Uterus (tissue), 3 donors: ENCODE measurements at regions not wholly inside any gene's neighbourhood (a gene's known extent, or its start where the extent isn't known, plus 50 kb on each side); places are given as distances from the start of the nearest gene placed in this dataset.
A peak's percentile ranks its signal among the peaks of the same experiment; 100 is the strongest.

Experiments
- DNase-seq, 2 donors: peaks; one replicate each; pipeline ENCODE4 v3.0.0-alpha.2; 2019 to 2020
- H3K27ac ChIP-seq, 2 donors: fragments of 200-600 bp; sonication (generic); 1 replicate in 1 of 2; 2 replicates in 1 of 2; pipeline ENCODE4 v1.5.1; 2016 to 2018
- H3K27me3 ChIP-seq, 2 donors: fragments of 200-600 bp; sonication (generic); one replicate each; pipeline ENCODE4 v1.5.1; 2018 to 2019; ENCODE audit warnings: control low read depth in 1 of 2
- H3K36me3 ChIP-seq, 2 donors: fragments of 200-600 bp; sonication (generic); one replicate each; pipeline ENCODE4 v1.5.1; 2019; ENCODE audit warnings: control low read depth in 1 of 2
- H3K4me1 ChIP-seq, 2 donors: fragments of 200-600 bp; sonication (generic); one replicate each; pipeline ENCODE4 v1.5.1; 2018 to 2019; ENCODE audit warnings: control low read depth in 1 of 2
- H3K4me3 ChIP-seq, 2 donors: fragments of 200-600 bp; sonication (generic); 1 replicate in 1 of 2; 2 replicates in 1 of 2; pipeline ENCODE4 v1.5.1; 2018 to 2019; ENCODE audit warnings: mild to moderate bottlenecking in 1 of 2
- H3K9me3 ChIP-seq, 2 donors: fragments of 200-600 bp; sonication (generic); one replicate each; pipeline ENCODE4 v1.5.1; 2019; ENCODE audit warnings: control low read depth in 1 of 2
- CTCF ChIP-seq, 4 experiments: fragments of 200-600 bp in 2 of 4; fragments of 450-650 bp in 2 of 4; sonication (generic) in 2 of 4; IDR thresholded peaks; one replicate each; pipeline ENCODE4 v1.5.1; 2016 to 2019; ENCODE audit warnings: antibody characterized with exemption in 4 of 4, mild to moderate bottlenecking in 2 of 4, moderate library complexity in 1 of 4
- POLR2A ChIP-seq, 2 donors: fragments of 450-650 bp; IDR thresholded peaks; one replicate each; pipeline ENCODE4 v1.6.1; 2016; ENCODE audit warnings: antibody characterized with exemption in 2 of 2, mild to moderate bottlenecking in 1 of 2, moderate library complexity in 1 of 2
- intact Hi-C: fragments of 100-400 bp; cut with DNase I; formaldehyde crosslinking; loops from one replicate; pipeline ENCODE4 v1.15.1; 2023; ENCODE audit warnings: low total_unique reads
- donor health status: DM: yes; HTN: yes; CAD: no.

GRCh38 chr6:4687656-4687988 is 88.6 kb upstream of the CDYL start:
- Histone ChIP-seq H3K36me3 (no peaks in the 10 kb centered on the region), H3K4me3 (no peak overlapping the region), H3K9me3 (no peaks in the 10 kb centered on the region), H3K4me1 (no peaks in the 10 kb centered on the region), H3K27me3 (no peaks in the 10 kb centered on the region), H3K27ac (peak overlapping the region in 1 of 2 donors; percentile 26)
- DNase-seq, result no peak
- TF ChIP-seq POLR2A (IDR thresholded peaks at IDR 0.05) (no peak), CTCF (IDR thresholded peaks at IDR 0.05) (no peak)
- intact Hi-C loops, result no loop called here

GRCh38 chr6:4682431-4683097 is 93.6 kb upstream of the CDYL start:
- no peak for DNase-seq
- Histone ChIP-seq H3K4me3 (no peak overlapping the region), H3K27ac (no peak overlapping the region), H3K27me3 (no peaks in the 10 kb centered on the region), H3K9me3 (no peaks in the 10 kb centered on the region), H3K36me3 (no peaks in the 10 kb centered on the region), H3K4me1 (no peaks in the 10 kb centered on the region)
- intact Hi-C loops, result no loop called here
- TF ChIP-seq CTCF (IDR thresholded peaks at IDR 0.05) (no peak), POLR2A (IDR thresholded peaks at IDR 0.05) (no peak)

- H3K27ac ChIP-seq, result no peak overlapping the region
- H3K9me3 ChIP-seq, result no peaks in the 10 kb centered on the region
- H3K27me3 ChIP-seq, result no peaks in the 10 kb centered on the region
- TF ChIP-seq POLR2A (IDR thresholded peaks at IDR 0.05), result no peak
- no peak for TF ChIP-seq CTCF (IDR thresholded peaks at IDR 0.05)
- intact Hi-C loops, result no loop called here
- H3K4me1 ChIP-seq, result no peaks in the 10 kb centered on the region
- no peak overlapping the region for H3K4me3 ChIP-seq
- H3K36me3 ChIP-seq, result no peaks in the 10 kb centered on the region
- no peak for DNase-seq
These were observed 97.5 kb upstream of the CDYL start for GRCh38 chr6:4678506-4679300.

GRCh38 chr6:4677751-4678065 is 98.5 kb upstream of the CDYL start:
- no peak overlapping the region for H3K27ac ChIP-seq
- H3K36me3 ChIP-seq, result no peaks in the 10 kb centered on the region
- H3K9me3 ChIP-seq, result no peaks in the 10 kb centered on the region
- TF ChIP-seq CTCF (IDR thresholded peaks at IDR 0.05) (no peak), POLR2A (IDR thresholded peaks at IDR 0.05) (no peak)
- H3K27me3 ChIP-seq, result no peaks in the 10 kb centered on the region
- H3K4me1 ChIP-seq, result no peaks in the 10 kb centered on the region
- H3K4me3 ChIP-seq, result no peak overlapping the region
- DNase-seq, result no peak
- intact Hi-C loops, result no loop called here

- no peak overlapping the region for H3K27ac ChIP-seq
- no peak for DNase-seq
- no peaks in the 10 kb centered on the region for H3K4me1 ChIP-seq
- H3K4me3 ChIP-seq, result no peak overlapping the region
- H3K27me3 ChIP-seq, result no peaks in the 10 kb centered on the region
- no peaks in the 10 kb centered on the region for H3K9me3 ChIP-seq
- intact Hi-C loops, result no loop called here
- H3K36me3 ChIP-seq, result no peaks in the 10 kb centered on the region
- no peak for TF ChIP-seq CTCF (IDR thresholded peaks at IDR 0.05)
- no peak for TF ChIP-seq POLR2A (IDR thresholded peaks at IDR 0.05)
These were observed 99.0 kb upstream of the CDYL start for GRCh38 chr6:4677011-4677750.
